Upper lobe of left lung (tissue), 6 donors: ENCODE measurements at regions not wholly inside any gene's neighbourhood (a gene's known extent, or its start where the extent isn't known, plus 50 kb on each side); places are given as distances from the start of the nearest gene placed in this dataset.

Source experiments
- ATAC-seq, 2 donors: fragments of 200-7000 bp; cut with Tn5 transposase; one replicate each; pipeline ENCODE4 v1.9.1; 2022; ENCODE audit warnings: mild to moderate bottlenecking in 2 of 2, moderate library complexity in 2 of 2; ENCODE audit not compliant: low FRiP score in 2 of 2
- DNase-seq, 2 donors: peaks; one replicate each; pipeline ENCODE4 v3.0.0-alpha.2; 2019 to 2020
- H3K27ac ChIP-seq, 4 donors: fragments of 200-600 bp; sonication (generic); one replicate each; pipeline ENCODE4 v1.5.1; 2016 to 2019
- H3K27me3 ChIP-seq, 4 donors: fragments of 200-600 bp; sonication (generic); one replicate each; pipeline ENCODE4 v1.5.1; 2017 to 2019
- H3K36me3 ChIP-seq, 4 donors: fragments of 200-600 bp; sonication (generic); one replicate each; pipeline ENCODE4 v1.5.1; 2016 to 2019
- H3K4me1 ChIP-seq, 4 donors: fragments of 200-600 bp; sonication (generic); one replicate each; pipeline ENCODE4 v1.5.1; 2018 to 2019
- H3K4me3 ChIP-seq, 4 donors: fragments of 200-600 bp; sonication (generic); one replicate each; pipeline ENCODE4 v1.5.1; 2017 to 2019; ENCODE audit warnings: mild to moderate bottlenecking in 2 of 4, moderate library complexity in 1 of 4
- H3K9me3 ChIP-seq, 4 donors: fragments of 200-600 bp; sonication (generic); one replicate each; pipeline ENCODE4 v1.5.1; 2018 to 2019
- CTCF ChIP-seq, 6 experiments: fragments of 450-650 bp in 4 of 6; fragments of 200-600 bp in 2 of 6; sonication (generic) in 2 of 6; IDR thresholded peaks; one replicate each; pipeline ENCODE4 v1.5.1; 2016 to 2019; ENCODE audit warnings: antibody characterized with exemption in 6 of 6
- EP300 ChIP-seq, 4 donors: sonication (generic); formaldehyde crosslinking; IDR thresholded peaks; one replicate each; pipeline ENCODE4 v1.5.1; 2017; ENCODE audit warnings: antibody characterized with exemption in 4 of 4, control low read depth in 2 of 4
- POLR2A ChIP-seq, 4 donors: fragments of 450-650 bp; IDR thresholded peaks; one replicate each; pipeline ENCODE4 v1.5.1; 2016 to 2017; ENCODE audit warnings: antibody characterized with exemption in 4 of 4, mild to moderate bottlenecking in 2 of 4
- POLR2AphosphoS5 ChIP-seq, 2 donors: sonication (generic); formaldehyde crosslinking; IDR thresholded peaks; one replicate each; pipeline ENCODE4 v1.5.1; 2017; ENCODE audit warnings: antibody characterized with exemption in 2 of 2
- WGBS, 2 donors: methylation state at CpG; one replicate each; pipeline ENCODE4 v1.1.5; 2017 to 2018; 5-methylcytosine and 5-hydroxymethylcytosine counted together
- donor health status: DM: no; HTN: no; CAD: no; lungs with moderate emphysema.
- donor health status: DM: no; HTN: yes; CAD: no; lungs with severe emphysema.

GRCh38 chr2:160634436-160634835 is 140.8 kb upstream of the RBMS1 start:
- H3K27me3 ChIP-seq: no peaks in the 10 kb centered on the region
- no peak for TF ChIP-seq CTCF (IDR thresholded peaks at IDR 0.05)
- no peak for TF ChIP-seq POLR2A (IDR thresholded peaks at IDR 0.05)
- TF ChIP-seq POLR2AphosphoS5 (IDR thresholded peaks at IDR 0.05): no peak
- no peak for TF ChIP-seq EP300 (IDR thresholded peaks at IDR 0.05)
- no peak for ATAC-seq
- WGBS, 2 donors: 72 to 80% methylated on average over 2 of the region's 2 CpGs
- H3K36me3 ChIP-seq: no peaks in the 10 kb centered on the region
- peaks cover 0 to 6% (median 2%) of the 10 kb centered on the region in 4 donors for H3K9me3 ChIP-seq
- H3K4me3 ChIP-seq: no peak overlapping the region
- no peak for DNase-seq
- H3K4me1 ChIP-seq: peaks cover 0 to 6% (median 5%) of the 10 kb centered on the region in 4 donors
- H3K27ac ChIP-seq: no peak overlapping the region

GRCh38 chr2:160635488-160635887 is 141.9 kb upstream of the RBMS1 start:
- peak in 1 of 2 donors; percentile 56 for ATAC-seq
- peaks cover 0 to 6% (median 5%) of the 10 kb centered on the region in 4 donors for H3K4me1 ChIP-seq
- no peak for DNase-seq
- H3K4me3 ChIP-seq: no peak overlapping the region
- 19 to 25% methylated on average over 2 of the region's 2 CpGs for WGBS, 2 donors
- no peaks in the 10 kb centered on the region for H3K27me3 ChIP-seq
- no peaks in the 10 kb centered on the region for H3K36me3 ChIP-seq
- TF ChIP-seq POLR2AphosphoS5 (IDR thresholded peaks at IDR 0.05) (peak in 1 of 2 donors; percentile 38), POLR2A (IDR thresholded peaks at IDR 0.05) (no peak)
- H3K9me3 ChIP-seq: peaks cover 5 to 15% (median 6%) of the 10 kb centered on the region in 4 donors
- peak overlapping the region in 2 of 4 donors; percentile 20 to 46 for H3K27ac ChIP-seq

- no peak for DNase-seq
- no peaks in the 10 kb centered on the region for H3K36me3 ChIP-seq
- no peak for ATAC-seq
- H3K27ac ChIP-seq: no peak overlapping the region
- TF ChIP-seq CTCF (IDR thresholded peaks at IDR 0.05) (no peak), POLR2A (IDR thresholded peaks at IDR 0.05) (no peak), POLR2AphosphoS5 (IDR thresholded peaks at IDR 0.05) (no peak), EP300 (IDR thresholded peaks at IDR 0.05) (no peak)
- no peak overlapping the region for H3K4me3 ChIP-seq
- peaks cover 5 to 16% (median 6%) of the 10 kb centered on the region in 4 donors for H3K9me3 ChIP-seq
- H3K4me1 ChIP-seq: peaks cover 0 to 6% (median 1%) of the 10 kb centered on the region in 4 donors
- H3K27me3 ChIP-seq: no peaks in the 10 kb centered on the region
Observed at GRCh38 chr2:160639472-160639871, 145.9 kb upstream of the RBMS1 start.

- H3K4me3 ChIP-seq: no peak overlapping the region
- H3K27me3 ChIP-seq: no peaks in the 10 kb centered on the region
- peaks cover 0 to 10% (median 4%) of the 10 kb centered on the region in 4 donors for H3K4me1 ChIP-seq
- ATAC-seq: peak in 1 of 2 donors; percentile 65
- 64 to 72% methylated on average over 6 of the region's 6 CpGs for WGBS, 2 donors
- H3K27ac ChIP-seq: no peak overlapping the region
- no peaks in the 10 kb centered on the region for H3K9me3 ChIP-seq
- no peak for TF ChIP-seq CTCF (IDR thresholded peaks at IDR 0.05)
- no peak for TF ChIP-seq POLR2A (IDR thresholded peaks at IDR 0.05)
- TF ChIP-seq EP300 (IDR thresholded peaks at IDR 0.05): no peak
- TF ChIP-seq POLR2AphosphoS5 (IDR thresholded peaks at IDR 0.05): no peak
- peak in 1 of 2 donors; percentile 50 for DNase-seq
- H3K36me3 ChIP-seq: no peaks in the 10 kb centered on the region
Observed at GRCh38 chr2:160646684-160647444, 153.3 kb upstream of the RBMS1 start.

GRCh38 chr2:160647967-160648685 is 154.5 kb upstream of the RBMS1 start:
- H3K27me3 ChIP-seq: no peaks in the 10 kb centered on the region
- ATAC-seq (peak; percentile 25 to 76), DNase-seq (peak in 1 of 2 donors; percentile 85)
- 79 to 87% methylated on average over 17 to 32 of the region's 33 CpGs for WGBS, 2 donors
- H3K27ac ChIP-seq: peak overlapping the region in 1 of 4 donors; percentile 61
- peak overlapping the region in 2 of 4 donors; percentile 4 to 38 for H3K4me3 ChIP-seq
- H3K9me3 ChIP-seq: no peaks in the 10 kb centered on the region
- H3K36me3 ChIP-seq: no peaks in the 10 kb centered on the region
- peaks cover 3 to 17% (median 10%) of the 10 kb centered on the region in 4 donors for H3K4me1 ChIP-seq
- TF ChIP-seq POLR2A (IDR thresholded peaks at IDR 0.05) (peak in 1 of 4 donors; percentile 12), CTCF (IDR thresholded peaks at IDR 0.05) (no peak)
